AG09309 (cell line): ENCODE measurements at regions not wholly inside any gene's neighbourhood (a gene's known extent, or its start where the extent isn't known, plus 50 kb on each side); places are given as distances from the start of the nearest gene placed in this dataset.
"Not testable (repeated sequence)": the region's sequence is repeated elsewhere in the genome, so short reads cannot be mapped to it uniquely, and the experiment has no call there.

ENCODE experiments used
- DNase-seq: peaks from one replicate; pipeline ENCODE4 v3.0.0-alpha.2; 2010; ENCODE audit warnings: low read depth
- H3K4me3 ChIP-seq: 2 replicates; pipeline ENCODE4 v1.5.1; 2011; ENCODE audit warnings: mild to moderate bottlenecking, low read depth, low read length, moderate library complexity; ENCODE audit not compliant: control insufficient read depth
- CTCF ChIP-seq: IDR thresholded peaks from 2 replicates; pipeline ENCODE4 v1.5.1; 2011; ENCODE audit warnings: mild to moderate bottlenecking, low read depth, low read length, inconsistent platforms; ENCODE audit not compliant: insufficient read depth, control insufficient read depth; ENCODE audit errors: missing control alignments

GRCh38 chr12:9543341-9543740, 64.4 kb downstream of the KLRB1 start:
- not testable (repeated sequence) for H3K4me3 ChIP-seq, DNase-seq

DNA sequence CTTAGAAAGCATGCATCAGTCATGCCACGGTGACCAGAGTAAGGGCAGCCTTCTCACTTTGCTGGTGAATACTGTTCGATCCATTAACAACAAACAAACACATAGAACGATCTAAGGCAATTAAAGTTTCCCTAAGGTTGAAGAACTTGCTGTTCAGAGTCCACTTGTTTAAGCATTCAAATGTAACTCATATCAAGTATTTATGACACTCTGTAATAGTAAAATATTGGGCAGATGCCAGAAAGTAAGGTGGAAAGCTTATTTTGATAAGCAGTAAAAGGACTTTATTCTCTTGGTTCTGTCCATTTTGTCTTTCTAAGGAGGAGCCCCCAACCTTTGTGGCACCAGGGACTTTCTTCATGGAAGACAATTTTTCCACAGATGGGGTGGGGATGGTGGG, 64.9 kb downstream of the KLRB1 start:
- DNase-seq, H3K4me3 ChIP-seq: not testable (repeated sequence)

DNA sequence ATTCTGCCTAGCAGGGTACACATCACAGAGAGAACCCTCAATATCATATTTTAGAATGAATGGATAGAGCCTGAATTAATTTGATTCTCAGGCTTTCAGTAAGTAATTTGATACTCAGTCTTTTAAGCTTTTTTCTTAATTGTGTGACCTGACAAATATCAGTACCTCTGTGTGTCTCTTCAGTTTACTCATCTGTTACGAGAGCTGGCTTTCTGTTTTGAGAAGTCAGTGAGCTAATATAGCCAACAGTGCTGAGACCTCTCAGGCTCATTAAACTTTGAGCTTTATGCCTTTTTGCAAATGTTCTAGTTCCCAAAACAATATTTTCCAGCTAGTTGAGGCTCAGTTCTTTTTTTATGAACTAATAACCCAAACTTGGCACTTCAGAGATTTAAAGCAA, 91.8 kb downstream of the KLRB1 start:
- DNase-seq, H3K4me3 ChIP-seq: not testable (repeated sequence)

DNA sequence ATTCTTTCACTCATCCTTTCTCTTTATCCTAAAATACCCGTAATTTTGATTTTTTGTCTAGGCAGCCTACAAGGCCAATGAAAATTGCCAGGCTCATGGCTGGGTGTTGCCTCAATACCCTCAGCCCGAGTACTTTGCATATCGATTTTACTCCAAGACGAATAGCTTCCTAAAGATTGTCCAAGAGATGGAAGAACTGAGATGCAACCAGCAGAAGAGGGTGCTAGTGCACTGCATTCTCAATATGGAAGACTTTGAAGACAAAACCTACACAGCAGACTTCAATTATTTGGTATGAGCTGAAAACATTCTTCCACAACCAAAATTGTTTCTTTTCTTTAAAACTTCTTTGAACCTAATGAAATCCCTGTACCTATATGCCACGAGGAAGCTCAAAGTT, 95.0 kb downstream of the KLRB1 start:
- not testable (repeated sequence) for DNase-seq, H3K4me3 ChIP-seq

GRCh38 chr12:9510392-9511011, 97.2 kb downstream of the KLRB1 start:
- not testable (repeated sequence) for H3K4me3 ChIP-seq, DNase-seq

DNA sequence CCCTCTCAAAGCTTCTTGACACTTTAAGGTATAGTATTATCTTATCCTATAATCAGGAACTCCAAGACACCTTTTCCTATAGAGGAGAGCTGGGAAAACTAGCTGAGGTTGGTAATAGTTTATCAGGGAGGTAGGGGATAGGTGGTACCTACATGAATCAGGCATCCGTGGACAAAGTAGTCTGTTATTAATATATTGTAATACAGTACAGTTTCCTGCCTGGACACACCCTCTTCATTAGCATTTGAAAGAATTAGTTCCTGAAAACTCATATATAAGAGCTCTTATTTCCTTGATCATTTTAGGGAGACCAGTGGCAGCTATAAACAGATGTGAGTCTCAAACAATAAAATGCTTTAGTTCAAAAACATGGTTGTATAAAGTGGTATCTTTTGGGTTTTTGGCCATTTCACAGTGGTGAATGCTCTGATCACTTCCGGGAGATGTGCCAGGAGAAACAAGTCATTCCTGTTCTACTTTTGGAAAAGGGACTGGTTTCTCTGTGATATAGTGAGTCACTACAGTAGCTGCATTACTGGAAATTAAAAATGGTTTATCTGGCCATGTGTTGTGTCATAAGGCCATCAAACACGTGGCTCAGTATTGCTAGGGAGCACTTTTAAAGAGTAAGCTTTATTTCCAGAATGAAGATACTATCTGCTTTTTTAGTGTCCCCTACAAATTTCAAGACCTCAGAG, 98.1 kb downstream of the KLRB1 start:
- H3K4me3 ChIP-seq = no peak overlapping the region
- peak; percentile 25 for DNase-seq
- TF ChIP-seq CTCF = no peak

DNA sequence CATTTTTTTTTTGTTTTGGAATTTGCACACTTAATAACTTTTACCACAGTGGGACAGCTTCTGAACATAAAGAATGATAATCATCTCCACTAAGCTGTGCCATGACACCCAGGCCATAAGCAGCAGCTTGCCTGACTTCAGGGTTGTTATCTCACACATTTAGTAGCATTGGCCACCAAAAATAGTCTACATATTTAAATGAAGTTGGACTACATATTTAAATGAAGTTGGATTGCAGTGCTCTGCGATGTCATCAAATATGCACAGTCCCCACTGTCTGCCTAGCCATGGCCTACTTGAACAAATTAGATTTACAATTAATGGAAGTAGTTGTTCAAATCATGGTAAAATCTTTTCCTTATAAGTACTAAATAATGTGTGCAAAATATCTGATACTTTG, 101.0 kb downstream of the KLRB1 start:
- TF ChIP-seq CTCF = no peak

DNA sequence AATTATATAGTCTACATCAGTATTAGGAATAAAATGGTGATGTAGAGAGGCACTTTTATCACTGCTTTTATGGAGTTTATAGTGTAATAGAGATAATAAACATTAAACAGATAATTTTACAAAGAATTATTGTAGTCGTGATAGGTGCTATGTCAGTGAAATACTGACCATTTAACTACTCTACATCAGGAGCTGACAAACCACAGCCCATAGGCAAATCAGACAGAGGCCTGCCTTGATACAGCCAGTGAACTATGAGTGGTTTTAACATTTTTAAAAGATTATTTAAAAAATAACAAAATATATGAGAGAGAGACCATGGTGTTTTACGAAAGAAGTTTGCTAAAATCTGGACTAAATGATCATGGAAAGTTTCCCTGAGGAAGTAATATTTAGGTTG, 104.3 kb downstream of the KLRB1 start:
- DNase-seq, H3K4me3 ChIP-seq: not testable (repeated sequence)

More for the DNA sequence above, 101.0 kb downstream of the KLRB1 start:
- no peak for DNase-seq
- no peak overlapping the region for H3K4me3 ChIP-seq

DNA sequence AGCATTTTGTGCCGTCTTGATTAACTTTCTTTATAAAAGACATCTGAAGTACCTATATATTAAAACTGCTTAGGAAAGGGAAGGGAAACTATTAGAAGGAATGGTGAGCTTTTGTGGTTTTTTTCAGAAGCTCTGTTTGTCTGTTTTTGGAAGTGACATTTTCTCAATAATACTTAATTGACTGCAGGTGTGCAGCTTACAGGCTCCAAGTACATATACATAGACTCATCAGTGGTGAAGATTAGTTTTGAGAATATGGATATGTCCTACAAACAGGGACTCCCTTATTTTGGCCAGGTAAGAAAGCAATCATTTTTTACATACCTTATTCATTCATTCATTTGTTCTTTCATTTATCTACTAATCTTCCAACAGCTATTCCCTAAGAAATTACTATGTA, 104.9 kb downstream of the KLRB1 start:
- DNase-seq, H3K4me3 ChIP-seq: not testable (repeated sequence)

- H3K4me3 ChIP-seq, DNase-seq: not testable (repeated sequence)
These were observed 114.4 kb downstream of the KLRB1 start for GRCh38 chr12:9493325-9493724.

GRCh38 chr12:9481289-9481688, 126.4 kb downstream of the KLRB1 start:
- DNase-seq, H3K4me3 ChIP-seq: not testable (repeated sequence)

DNA sequence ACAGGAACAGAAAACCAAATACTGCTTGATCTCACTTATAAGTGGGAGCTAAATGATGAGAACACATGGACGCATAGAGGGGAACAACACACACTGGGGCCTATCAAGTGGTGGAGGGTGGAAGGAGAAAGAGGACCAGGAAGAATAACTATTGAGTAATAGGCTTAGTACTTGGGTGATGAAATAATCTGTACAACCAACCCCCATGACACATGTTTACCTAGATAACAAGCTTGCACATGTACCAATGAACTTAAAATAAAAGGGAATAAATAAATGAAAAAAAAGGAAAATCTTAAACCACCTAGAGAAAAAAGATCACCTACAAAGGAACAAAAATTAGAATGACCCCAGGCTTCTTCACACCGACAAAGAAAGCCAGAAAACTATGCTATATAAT, 133.5 kb downstream of the KLRB1 start:
- not testable (repeated sequence) for DNase-seq, H3K4me3 ChIP-seq

- DNase-seq, H3K4me3 ChIP-seq: not testable (repeated sequence)
These were observed 134.1 kb downstream of the KLRB1 start for GRCh38 chr12:9473638-9474037.

- DNase-seq, H3K4me3 ChIP-seq: not testable (repeated sequence)
These were observed 136.2 kb downstream of the KLRB1 start for GRCh38 chr12:9471501-9471900.

DNA sequence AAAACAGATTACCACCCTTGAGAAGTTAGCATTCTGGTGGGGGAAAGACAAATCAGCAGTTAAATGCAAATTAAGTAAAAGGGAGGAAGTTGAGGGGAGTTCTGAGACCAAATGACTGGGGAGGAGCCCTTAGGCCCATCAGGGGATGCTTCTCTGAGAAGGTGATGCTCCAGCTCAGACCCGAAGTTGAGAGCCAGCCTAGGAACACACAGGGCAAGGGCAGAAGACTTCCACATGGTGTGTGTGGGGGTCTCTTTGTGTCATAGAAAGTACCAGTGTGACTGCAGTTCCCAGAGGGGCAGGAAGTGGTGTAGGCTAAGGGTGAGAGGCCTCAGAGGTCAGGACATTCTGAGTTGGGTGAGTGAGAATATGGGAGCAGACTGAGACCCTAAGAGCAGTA, 137.3 kb downstream of the KLRB1 start:
- H3K4me3 ChIP-seq, DNase-seq: not testable (repeated sequence)

- H3K4me3 ChIP-seq, DNase-seq: not testable (repeated sequence)
These were observed 137.8 kb downstream of the KLRB1 start for GRCh38 chr12:9469956-9470355.

- DNase-seq, H3K4me3 ChIP-seq: not testable (repeated sequence)
These were observed 138.3 kb downstream of the KLRB1 start for GRCh38 chr12:9469463-9469862.
